ENCODE measurements at regions not wholly inside any gene's neighbourhood (a gene's known extent, or its start where the extent isn't known, plus 50 kb on each side); places are given as distances from the start of the nearest gene placed in this dataset.

- dilution Hi-C loops (cut with HindIII; ENCODE audit: low sequenced_read_pairs, unreplicated experiment): no loop called here
Measured at GRCh38 chr4:52317361-52317879, 266.3 kb downstream of the SPATA18 start.

More at GRCh38 chr4:52317361-52317879, 266.3 kb downstream of the SPATA18 start:
- Histone ChIP-seq H3K4me2 (ENCODE audit: low read depth, low read length) (no peak overlapping the region), H3K56ac (ENCODE audit: extremely low read depth, insufficient read depth, low read length) (no peak overlapping the region), H3K14ac (replicated peaks; ENCODE audit: low read depth, low read length) (no peak overlapping the region), H3K36me3 (ENCODE audit: control insufficient read depth, insufficient read depth, low read length) (no peaks in the 10 kb centered on the region), H2BK120ac (ENCODE audit: low read depth, low read length) (no peak overlapping the region), H2BK5ac (ENCODE audit: low read depth, low read length, poor library complexity, severe bottlenecking) (no peak overlapping the region), H2AK5ac (ENCODE audit: low read depth, low read length) (no peak overlapping the region), H3K9me3 (ENCODE audit: control insufficient read depth, insufficient read depth, low read length) (no peaks in the 10 kb centered on the region), H2AK9ac (replicated peaks; ENCODE audit: low read depth, low read length, poor library complexity) (no peak overlapping the region), H3K18ac (ENCODE audit: low read depth, low read length) (no peak overlapping the region), H2BK15ac (ENCODE audit: low read depth, low read length) (no peak overlapping the region), H4K8ac (ENCODE audit: low read depth in 2 of 2, low read length in 2 of 2) (no peak overlapping the region), H3K4me3 (ENCODE audit: insufficient read depth, low read depth, low read length) (no peak overlapping the region), H3K27ac (ENCODE audit: insufficient read depth, low read length) (no peak overlapping the region), H4K5ac (ENCODE audit: low read depth, low read length) (no peak overlapping the region), H4K20me1 (ENCODE audit: insufficient read depth, low read length) (no peaks in the 10 kb centered on the region), H2AFZ (replicated peaks; ENCODE audit: low read length, poor library complexity) (no peak overlapping the region), H3K4me1 (ENCODE audit: control insufficient read depth, insufficient read depth, low read length) (no peaks in the 10 kb centered on the region), H2BK20ac (ENCODE audit: low read depth, low read length) (no peak overlapping the region), H3K79me1 (ENCODE audit: low read depth in 1 of 2, low read length in 2 of 2) (no peaks in the 10 kb centered on the region), H3K27me3 (ENCODE audit: control insufficient read depth, insufficient read depth, low read length) (no peaks in the 10 kb centered on the region), H3K4ac (ENCODE audit: low read depth, low read length) (no peak overlapping the region), H3K23ac (ENCODE audit: low read depth, low read length) (no peak overlapping the region), H3K9me1 (ENCODE audit: insufficient read depth, low read length) (no peaks in the 10 kb centered on the region), H4K91ac (ENCODE audit: insufficient read depth, low read depth, low read length) (no peak overlapping the region), H3K9ac (ENCODE audit: low read depth, low read length) (no peak overlapping the region)
- ATAC-seq (ENCODE audit: low read depth) (no peak), DNase-seq (no peak)
- BruUV-seq (replicated peaks): no TSS peak
- CTCF ChIA-PET: interaction anchor here (0.5 kb wide), 1 partner anchor 184 kb away, joined by 5 read pairs; no protein-coding TSS in a partner anchor
- intact Hi-C loops (cut with micrococcal nuclease): loop anchor here (10.0 kb wide), 1 partner anchor 63 kb away; no protein-coding TSS in a partner anchor
- in situ Hi-C loops (cut with MboI; ENCODE audit: low sequenced_read_pairs): no loop called here
- POLR2A ChIA-PET (ENCODE audit: unreplicated experiment): no interaction called here
- no peak for TF ChIP-seq RCOR1 (IDR thresholded peaks at IDR 0.05; ENCODE audit: insufficient replicate concordance, low read length)
- no CpG with 5 or more reads among the region's 3 CpGs for WGBS, 2 experiments (ENCODE audit: extremely low coverage in 2 of 2, insufficient read length in 1 of 2)
